ENCODE measurements at regions not wholly inside any gene's neighbourhood (a gene's known extent, or its start where the extent isn't known, plus 50 kb on each side); places are given as distances from the start of the nearest gene placed in this dataset.

DNA sequence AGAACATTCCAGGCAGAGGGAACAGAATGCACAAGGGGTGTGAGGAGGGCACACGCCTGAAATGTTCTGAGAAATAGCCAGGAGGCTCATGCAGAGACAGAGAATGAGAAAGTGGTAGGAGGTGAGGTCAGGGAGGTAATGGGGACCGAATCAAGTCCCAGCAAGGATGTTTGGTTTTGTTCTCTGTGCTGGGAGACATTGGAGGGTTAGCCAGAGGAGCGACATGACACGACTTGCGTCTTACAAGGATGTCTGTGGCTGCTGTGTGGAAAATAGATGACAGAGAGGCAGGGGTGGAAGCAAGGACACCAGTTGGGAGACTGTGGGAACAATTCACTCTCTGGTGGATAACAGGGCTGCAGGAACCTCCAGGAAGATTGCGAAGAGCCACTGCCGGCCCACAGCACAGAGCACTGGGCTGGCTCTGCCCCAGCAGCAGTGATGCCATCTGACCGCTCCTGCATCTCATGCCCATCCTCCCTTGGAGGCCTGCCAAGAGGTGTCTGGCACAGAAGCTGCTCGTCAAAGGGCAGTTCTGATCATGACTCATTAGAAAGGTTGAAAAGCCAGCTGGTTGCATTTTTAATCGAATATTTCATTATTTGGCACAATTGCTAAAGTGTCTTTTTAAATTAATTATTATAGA, 57.7 kb upstream of the CD83 start:
- Mint-ChIP-seq H3K9me3 (peaks cover 14% of the 10 kb centered on the region), H3K27ac (no peak overlapping the region), H3K36me3 (ENCODE audit: low read depth) (no peaks in the 10 kb centered on the region), H3K4me1 (no peaks in the 10 kb centered on the region), H3K27me3 (ENCODE audit: insufficient read depth) (peaks cover 5% of the 10 kb centered on the region), H3K4me3 (no peak overlapping the region)
- Histone ChIP-seq H3K27me3 (ENCODE audit: control insufficient read depth, insufficient read depth, low read length, poor library complexity, severe bottlenecking) (no peaks in the 10 kb centered on the region), H3K4me3 (ENCODE audit: low read length) (no peak overlapping the region), H3K9ac (ENCODE audit: extremely low read depth, low read length, poor library complexity, severe bottlenecking) (no peak overlapping the region), H3K4me1 (ENCODE audit: control insufficient read depth, insufficient read depth, low read length) (no peaks in the 10 kb centered on the region), H3K27ac (ENCODE audit: low read depth, low read length) (no peak overlapping the region), H3K9me3 (ENCODE audit: control insufficient read depth, low read length) (peaks cover 10% of the 10 kb centered on the region), H3K36me3 (ENCODE audit: control insufficient read depth, insufficient read depth, low read length) (no peaks in the 10 kb centered on the region)
- TF ChIP-seq, protein P1, sequence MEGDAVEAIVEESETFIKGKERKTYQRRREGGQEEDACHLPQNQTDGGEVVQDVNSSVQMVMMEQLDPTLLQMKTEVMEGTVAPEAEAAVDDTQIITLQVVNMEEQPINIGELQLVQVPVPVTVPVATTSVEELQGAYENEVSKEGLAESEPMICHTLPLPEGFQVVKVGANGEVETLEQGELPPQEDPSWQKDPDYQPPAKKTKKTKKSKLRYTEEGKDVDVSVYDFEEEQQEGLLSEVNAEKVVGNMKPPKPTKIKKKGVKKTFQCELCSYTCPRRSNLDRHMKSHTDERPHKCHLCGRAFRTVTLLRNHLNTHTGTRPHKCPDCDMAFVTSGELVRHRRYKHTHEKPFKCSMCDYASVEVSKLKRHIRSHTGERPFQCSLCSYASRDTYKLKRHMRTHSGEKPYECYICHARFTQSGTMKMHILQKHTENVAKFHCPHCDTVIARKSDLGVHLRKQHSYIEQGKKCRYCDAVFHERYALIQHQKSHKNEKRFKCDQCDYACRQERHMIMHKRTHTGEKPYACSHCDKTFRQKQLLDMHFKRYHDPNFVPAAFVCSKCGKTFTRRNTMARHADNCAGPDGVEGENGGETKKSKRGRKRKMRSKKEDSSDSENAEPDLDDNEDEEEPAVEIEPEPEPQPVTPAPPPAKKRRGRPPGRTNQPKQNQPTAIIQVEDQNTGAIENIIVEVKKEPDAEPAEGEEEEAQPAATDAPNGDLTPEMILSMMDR (conservative IDR thresholded peaks at IDR 0.05) = no peak
- WGBS, 2 experiments (ENCODE audit: insufficient coverage in 1 of 2, insufficient read length in 1 of 2) = 91 to 96% methylated on average over 7 to 10 of the region's 10 CpGs
- DNase-seq = no peak

DNA sequence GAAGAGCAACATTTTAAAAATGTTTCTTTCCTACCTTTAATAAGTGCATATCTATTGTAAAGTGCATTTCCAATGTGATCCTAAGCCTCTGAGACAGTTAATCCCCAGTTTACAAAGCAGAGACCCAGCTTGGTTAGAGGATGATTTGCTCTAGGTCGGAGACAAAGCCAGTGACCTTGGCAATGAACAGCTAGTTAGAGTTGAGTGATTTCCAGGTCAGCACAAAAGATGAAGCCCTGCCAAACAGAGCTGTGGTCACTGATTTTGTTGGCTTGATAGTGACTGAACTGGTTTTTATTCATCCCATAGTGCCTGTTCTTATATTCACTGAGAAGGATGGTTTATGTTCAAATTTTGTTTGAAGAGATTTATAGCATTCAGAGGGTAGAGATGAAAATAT, 56.6 kb upstream of the CD83 start:
- Histone ChIP-seq H3K27me3 (ENCODE audit: control insufficient read depth, insufficient read depth, low read length, poor library complexity, severe bottlenecking) (no peaks in the 10 kb centered on the region), H3K9me3 (ENCODE audit: control insufficient read depth, low read length) (peaks cover 10% of the 10 kb centered on the region), H3K9ac (ENCODE audit: extremely low read depth, low read length, poor library complexity, severe bottlenecking) (no peak overlapping the region), H3K27ac (ENCODE audit: low read depth, low read length) (no peak overlapping the region), H3K4me1 (ENCODE audit: control insufficient read depth, insufficient read depth, low read length) (no peaks in the 10 kb centered on the region), H3K36me3 (ENCODE audit: control insufficient read depth, insufficient read depth, low read length) (no peaks in the 10 kb centered on the region), H3K4me3 (ENCODE audit: low read length) (no peak overlapping the region)
- WGBS, 2 experiments (ENCODE audit: insufficient coverage in 1 of 2, insufficient read length in 1 of 2) = 83 to 93% methylated on average over 1 of the region's 1 CpG
- Mint-ChIP-seq H3K27ac (no peak overlapping the region), H3K4me1 (no peaks in the 10 kb centered on the region), H3K27me3 (ENCODE audit: insufficient read depth) (peaks cover 9% of the 10 kb centered on the region), H3K9me3 (peaks cover 14% of the 10 kb centered on the region), H3K36me3 (ENCODE audit: low read depth) (no peaks in the 10 kb centered on the region), H3K4me3 (no peak overlapping the region)
- DNase-seq = no peak
- TF ChIP-seq, protein P1 (conservative IDR thresholded peaks at IDR 0.05) = no peak

DNA sequence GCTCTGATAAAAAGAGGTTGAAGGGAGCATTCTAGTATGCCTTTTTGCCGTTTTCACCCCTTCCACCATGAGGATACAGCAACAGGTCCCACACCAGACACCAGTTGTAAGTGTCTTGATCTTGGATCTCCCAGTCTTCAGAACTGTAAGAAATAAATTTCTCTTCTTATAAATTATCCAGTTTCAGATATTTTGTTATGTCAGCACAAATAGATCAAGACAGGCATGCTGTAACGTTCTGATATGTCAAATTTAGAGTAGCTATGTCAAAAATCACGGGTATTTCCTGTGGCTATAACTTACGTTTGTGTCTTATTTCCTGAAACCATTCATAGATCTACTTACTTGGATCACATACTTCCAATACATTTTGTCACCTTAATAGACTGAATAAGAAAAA, 55.9 kb upstream of the CD83 start:
- peaks cover 14% of the 10 kb centered on the region for H3K9me3 Mint-ChIP-seq

More for the DNA sequence above, 55.9 kb upstream of the CD83 start:
- peaks cover 10% of the 10 kb centered on the region for H3K9me3 ChIP-seq (ENCODE audit: control insufficient read depth, low read length)
- H3K4me3 ChIP-seq (ENCODE audit: low read length) = no peak overlapping the region
- no peak overlapping the region for H3K27ac ChIP-seq (ENCODE audit: low read depth, low read length)
- H3K27me3 ChIP-seq (ENCODE audit: control insufficient read depth, insufficient read depth, low read length, poor library complexity, severe bottlenecking) = no peaks in the 10 kb centered on the region
- WGBS, 2 experiments (ENCODE audit: insufficient coverage in 1 of 2, insufficient read length in 1 of 2) = 91 to 93% methylated on average over 3 to 4 of the region's 4 CpGs
- Mint-ChIP-seq H3K27ac (no peak overlapping the region), H3K4me3 (no peak overlapping the region), H3K4me1 (peaks cover under 1% of the 10 kb centered on the region), H3K27me3 (ENCODE audit: insufficient read depth) (peaks cover 9% of the 10 kb centered on the region), H3K36me3 (ENCODE audit: low read depth) (no peaks in the 10 kb centered on the region)
- no peak for DNase-seq
- no peak overlapping the region for H3K9ac ChIP-seq (ENCODE audit: extremely low read depth, low read length, poor library complexity, severe bottlenecking)
- H3K36me3 ChIP-seq (ENCODE audit: control insufficient read depth, insufficient read depth, low read length) = no peaks in the 10 kb centered on the region
- no peaks in the 10 kb centered on the region for H3K4me1 ChIP-seq (ENCODE audit: control insufficient read depth, insufficient read depth, low read length)
- TF ChIP-seq, protein P1 (conservative IDR thresholded peaks at IDR 0.05) = no peak

All from endodermal cell (in vitro differentiated cells).